Lower leg skin (tissue), 3 donors: ENCODE measurements at regions not wholly inside any gene's neighbourhood (a gene's known extent, or its start where the extent isn't known, plus 50 kb on each side); places are given as distances from the start of the nearest gene placed in this dataset.

ENCODE experiments used
- POLR2A ChIP-seq, 2 donors: fragments of 450-650 bp; IDR thresholded peaks; one replicate each; pipeline ENCODE4 v1.6.1; 2016 to 2017; ENCODE audit warnings: antibody characterized with exemption in 2 of 2, mild to moderate bottlenecking in 1 of 2, moderate library complexity in 1 of 2
- TF ChIP-seq, protein P1 (sequence below), 3 donors: fragments of 450-650 bp; IDR thresholded peaks; one replicate each; pipeline ENCODE4 v1.5.1; 2016; ENCODE audit warnings: antibody characterized with exemption in 3 of 3, mild to moderate bottlenecking in 3 of 3, moderate library complexity in 2 of 3

DNA sequence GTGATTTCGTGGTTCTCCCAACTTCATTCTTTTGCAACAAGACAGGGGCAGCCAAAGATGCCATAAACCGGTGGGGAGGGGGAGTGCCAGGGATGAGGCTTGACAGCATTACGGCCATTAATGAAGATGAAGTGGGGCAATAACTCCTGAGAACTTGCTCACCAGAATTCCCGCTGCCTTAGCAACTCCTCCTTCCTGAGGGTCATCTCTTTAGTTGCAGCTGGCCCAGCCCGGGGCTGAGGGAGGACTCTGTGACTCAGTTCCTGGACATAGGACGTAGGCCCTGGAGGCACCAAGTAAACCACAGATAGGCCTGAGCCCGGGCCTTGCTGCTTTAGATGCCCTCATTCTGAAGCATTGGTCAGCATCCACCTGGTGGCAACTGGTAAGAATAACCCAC is 330.2 kb downstream of the RRAGC start:
- TF ChIP-seq, protein P1, sequence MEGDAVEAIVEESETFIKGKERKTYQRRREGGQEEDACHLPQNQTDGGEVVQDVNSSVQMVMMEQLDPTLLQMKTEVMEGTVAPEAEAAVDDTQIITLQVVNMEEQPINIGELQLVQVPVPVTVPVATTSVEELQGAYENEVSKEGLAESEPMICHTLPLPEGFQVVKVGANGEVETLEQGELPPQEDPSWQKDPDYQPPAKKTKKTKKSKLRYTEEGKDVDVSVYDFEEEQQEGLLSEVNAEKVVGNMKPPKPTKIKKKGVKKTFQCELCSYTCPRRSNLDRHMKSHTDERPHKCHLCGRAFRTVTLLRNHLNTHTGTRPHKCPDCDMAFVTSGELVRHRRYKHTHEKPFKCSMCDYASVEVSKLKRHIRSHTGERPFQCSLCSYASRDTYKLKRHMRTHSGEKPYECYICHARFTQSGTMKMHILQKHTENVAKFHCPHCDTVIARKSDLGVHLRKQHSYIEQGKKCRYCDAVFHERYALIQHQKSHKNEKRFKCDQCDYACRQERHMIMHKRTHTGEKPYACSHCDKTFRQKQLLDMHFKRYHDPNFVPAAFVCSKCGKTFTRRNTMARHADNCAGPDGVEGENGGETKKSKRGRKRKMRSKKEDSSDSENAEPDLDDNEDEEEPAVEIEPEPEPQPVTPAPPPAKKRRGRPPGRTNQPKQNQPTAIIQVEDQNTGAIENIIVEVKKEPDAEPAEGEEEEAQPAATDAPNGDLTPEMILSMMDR (IDR thresholded peaks at IDR 0.05), result no peak
- no peak for TF ChIP-seq POLR2A (IDR thresholded peaks at IDR 0.05)
